CD14-positive monocyte (primary cell): ENCODE measurements at regions not wholly inside any gene's neighbourhood (a gene's known extent, or its start where the extent isn't known, plus 50 kb on each side); places are given as distances from the start of the nearest gene placed in this dataset.
A peak's percentile ranks its signal among the peaks of the same experiment; 100 is the strongest.
"Not testable (repeated sequence)": the region's sequence is repeated elsewhere in the genome, so short reads cannot be mapped to it uniquely, and the experiment has no call there.

Experiments
- DNase-seq, 3 donors: peaks; one replicate each; pipeline ENCODE4 v3.0.0-alpha.2; 2011 to 2022
- H2AFZ ChIP-seq: 2 replicates; pipeline ENCODE4 v1.6.0; 2012; ENCODE audit warnings: mild to moderate bottlenecking, low read depth, low read length, inconsistent platforms; ENCODE audit not compliant: insufficient read depth, poor library complexity, severe bottlenecking
- H3K27ac ChIP-seq, 2 donors: 1 replicate in 1 of 2; 2 replicates in 1 of 2; pipeline ENCODE4 v1.5.1; 2012 to 2013; ENCODE audit warnings: low read length in 2 of 2, control low read depth in 1 of 2, inconsistent platforms in 1 of 2, low read depth in 1 of 2, mild to moderate bottlenecking in 1 of 2
- H3K27me3 ChIP-seq, 2 donors: one replicate each; pipeline versions ENCODE4 v1.6.0 to v1.6.1; 2011 to 2013; ENCODE audit warnings: low read length in 2 of 2; ENCODE audit not compliant: control insufficient read depth in 2 of 2, insufficient read depth in 2 of 2
- H3K36me3 ChIP-seq, 2 donors: replicated peaks in 1 of 2; 1 replicate in 1 of 2; 2 replicates in 1 of 2; pipeline versions ENCODE4 v1.5.1 to v1.6.1; 2012 to 2013; ENCODE audit warnings: low read length in 2 of 2, control low read depth in 1 of 2, inconsistent platforms in 1 of 2, mild to moderate bottlenecking in 1 of 2; ENCODE audit not compliant: insufficient read depth in 2 of 2, control insufficient read depth in 1 of 2
- H3K4me1 ChIP-seq, 2 donors: 1 replicate in 1 of 2; 2 replicates in 1 of 2; pipeline versions ENCODE4 v1.5.1 to v1.6.1; 2012 to 2013; ENCODE audit warnings: low read length in 2 of 2, control low read depth in 1 of 2, inconsistent platforms in 1 of 2, mild to moderate bottlenecking in 1 of 2, moderate library complexity in 1 of 2; ENCODE audit not compliant: insufficient read depth in 2 of 2, control insufficient read depth in 1 of 2
- H3K4me2 ChIP-seq: replicated peaks from 2 replicates; pipeline ENCODE3; 2012; ENCODE audit warnings: low read length, moderate library complexity, mild to moderate bottlenecking; ENCODE audit not compliant: poor library complexity, severe bottlenecking; ENCODE audit errors: extremely low read depth
- H3K4me3 ChIP-seq, 3 experiments: fragments of 200-600 bp in 1 of 3; sonication (generic) in 1 of 3; replicated peaks in 1 of 3; 1 replicate in 2 of 3; 2 replicates in 1 of 3; pipeline ENCODE4 v1.5.1; 2011 to 2013; ENCODE audit warnings: low read length in 3 of 3, mild to moderate bottlenecking in 3 of 3, control low read depth in 2 of 3, low read depth in 2 of 3, inconsistent platforms in 1 of 3, moderate library complexity in 1 of 3
- H3K79me2 ChIP-seq: 2 replicates; pipeline ENCODE4 v1.6.0; 2012; ENCODE audit warnings: mild to moderate bottlenecking, control low read depth, inconsistent platforms, low read length, moderate library complexity; ENCODE audit not compliant: insufficient read depth
- H3K9ac ChIP-seq: 2 replicates; pipeline ENCODE4 v1.6.0; 2017; ENCODE audit warnings: low read length, mild to moderate bottlenecking; ENCODE audit not compliant: insufficient read depth, poor library complexity, severe bottlenecking
- H3K9me3 ChIP-seq, 2 donors: replicated peaks in 1 of 2; 1 replicate in 1 of 2; 2 replicates in 1 of 2; pipeline versions ENCODE4 v1.5.1 to v1.6.1; 2012 to 2013; ENCODE audit warnings: low read length in 2 of 2, control low read depth in 1 of 2; ENCODE audit not compliant: control insufficient read depth in 1 of 2, insufficient read depth in 1 of 2
- H4K20me1 ChIP-seq: 2 replicates; pipeline ENCODE4 v1.6.0; 2012; ENCODE audit warnings: mild to moderate bottlenecking, low read length, control low read depth, moderate library complexity; ENCODE audit not compliant: insufficient read depth
- H3K27ac Mint-ChIP-seq, 7 donors: one replicate each; pipeline ENCODE4 v1.8.0; 2020; ENCODE audit warnings: mild to moderate bottlenecking in 7 of 7, mixed read lengths in 7 of 7, moderate library complexity in 6 of 7, inconsistent platforms in 2 of 7
- H3K27me3 Mint-ChIP-seq, 3 donors: one replicate each; pipeline ENCODE4 v1.8.0; 2021 to 2022; ENCODE audit warnings: low read depth in 3 of 3, mild to moderate bottlenecking in 3 of 3, mixed read lengths in 3 of 3, moderate library complexity in 3 of 3, inconsistent platforms in 1 of 3
- H3K36me3 Mint-ChIP-seq, 2 donors: one replicate each; pipeline ENCODE4 v1.8.0; 2020; ENCODE audit warnings: mixed read lengths in 2 of 2, inconsistent platforms in 1 of 2, mild to moderate bottlenecking in 1 of 2
- H3K4me1 Mint-ChIP-seq: one replicate; pipeline ENCODE4 v1.8.0; 2020; ENCODE audit warnings: mild to moderate bottlenecking, mixed read lengths
- H3K4me3 Mint-ChIP-seq, 2 donors: one replicate each; pipeline ENCODE4 v1.8.0; 2020; ENCODE audit warnings: mild to moderate bottlenecking in 2 of 2, mixed read lengths in 2 of 2, moderate library complexity in 1 of 2
- H3K9me3 Mint-ChIP-seq, 7 donors: one replicate each; pipeline ENCODE4 v1.8.0; 2020 to 2022; ENCODE audit warnings: mixed read lengths in 7 of 7, mild to moderate bottlenecking in 6 of 7, moderate library complexity in 6 of 7, inconsistent platforms in 2 of 7
- CTCF ChIP-seq: fragments of 200-600 bp; IDR thresholded peaks from one replicate; pipeline ENCODE4 v1.8.0; 2022; ENCODE audit warnings: antibody characterized with exemption, mild to moderate bottlenecking
- WGBS: methylation state at CpG from one replicate; pipeline ENCODE4 v1.1.5; 2013; ENCODE audit warnings: missing lambda C conversion rate; ENCODE audit not compliant: insufficient coverage; 5-methylcytosine and 5-hydroxymethylcytosine counted together
- intact Hi-C, 2 donors: fragments of 100-400 bp; cut with micrococcal nuclease; formaldehyde crosslinking; loops; one replicate each; pipeline versions ENCODE4 v1.15.0 to v1.15.1; 2023

DNA sequence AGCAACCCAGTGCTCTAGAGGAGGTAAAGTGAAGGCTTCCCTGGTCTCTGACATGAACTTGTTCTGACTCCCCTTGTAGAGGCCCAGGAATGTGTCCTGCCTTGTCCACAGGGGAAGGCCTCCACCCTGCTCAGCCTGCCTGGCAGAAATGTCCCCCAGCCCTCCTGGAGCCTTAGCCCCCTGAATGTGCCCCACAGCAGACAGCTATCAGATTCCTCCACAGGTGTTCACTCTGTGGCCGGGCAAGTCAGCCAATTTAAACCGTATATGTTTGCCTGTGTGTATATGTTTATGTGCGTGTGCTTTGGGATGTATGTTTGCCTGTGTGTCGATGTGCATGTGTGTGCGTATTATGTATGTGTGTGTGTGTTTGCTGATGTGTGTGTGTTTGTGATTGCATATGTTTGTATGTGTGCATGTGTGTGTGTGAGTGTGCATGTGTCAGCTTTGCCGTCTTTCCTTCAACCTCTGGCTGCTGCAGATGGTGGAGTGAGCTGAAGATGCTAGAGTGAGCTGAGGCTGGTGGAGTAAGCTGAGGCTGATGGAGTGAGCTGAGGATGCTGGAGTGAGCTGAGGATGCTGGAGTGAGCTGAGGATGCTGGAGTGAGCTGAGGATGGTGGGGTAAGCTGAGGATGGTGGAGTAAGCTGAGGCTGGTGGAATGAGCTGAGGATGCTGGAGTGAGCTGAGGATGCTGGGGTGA is 68.9 kb upstream of the ANTXRL start:
- H3K4me3 ChIP-seq: no peak overlapping the region
- H3K4me3 Mint-ChIP-seq: no peak overlapping the region
- 81% methylated on average over 5 of the region's 6 CpGs for WGBS

DNA sequence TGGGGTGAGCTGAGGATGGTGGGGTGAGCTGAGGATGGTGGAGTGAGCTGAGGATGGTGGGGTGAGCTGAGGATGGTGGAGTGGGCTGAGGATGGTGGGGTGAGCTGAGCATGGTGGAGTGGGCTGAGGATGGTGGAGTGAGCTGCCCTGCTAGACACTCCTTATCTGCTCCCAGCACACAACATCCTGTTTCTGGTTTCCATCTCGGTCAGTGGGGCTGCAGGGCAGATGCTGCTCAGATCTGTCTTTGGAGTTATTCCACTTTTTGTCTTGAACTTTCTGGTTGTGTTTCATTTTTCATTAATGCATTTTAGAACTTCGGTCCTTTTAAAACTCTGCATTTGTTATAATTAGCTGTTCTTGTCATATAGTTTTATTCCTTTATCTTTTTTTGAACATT is 67.9 kb upstream of the ANTXRL start:
- H4K20me1 ChIP-seq: no peaks in the 10 kb centered on the region
- no peaks in the 10 kb centered on the region for H3K27me3 ChIP-seq
- H3K4me3 Mint-ChIP-seq: no peak overlapping the region
- H3K36me3 Mint-ChIP-seq: no peaks in the 10 kb centered on the region
- H3K4me1 ChIP-seq: no peaks in the 10 kb centered on the region
- no CpG with 5 or more reads among the region's 2 CpGs for WGBS
- no peaks in the 10 kb centered on the region for H3K36me3 ChIP-seq
- H3K79me2 ChIP-seq: no peaks in the 10 kb centered on the region
- H3K27me3 Mint-ChIP-seq: peaks cover 1 to 6% (median 2%) of the 10 kb centered on the region in 3 donors
- no peak for TF ChIP-seq CTCF
- no peak overlapping the region for H3K27ac Mint-ChIP-seq
- peaks cover 14% of the 10 kb centered on the region for H3K4me1 Mint-ChIP-seq
- H3K9me3 Mint-ChIP-seq: peaks cover 0 to 9% (median 0%) of the 10 kb centered on the region in 7 donors
- DNase-seq: peak in 1 of 3 donors; percentile 1
- H3K9me3 ChIP-seq: peaks cover 0 to 4% of the 10 kb centered on the region in 2 donors
- H3K27ac ChIP-seq: no peak overlapping the region
- intact Hi-C loops: no loop called here
- H3K4me3 ChIP-seq: no peak overlapping the region
- no peak overlapping the region for H3K9ac ChIP-seq
- no peak overlapping the region for H3K4me2 ChIP-seq
- H2AFZ ChIP-seq: no peak overlapping the region

More for the DNA sequence above, 68.9 kb upstream of the ANTXRL start:
- Histone ChIP-seq H2AFZ (peak overlapping the region; percentile 59), H3K9ac (no peak overlapping the region), H3K9me3 (peaks cover 0 to under 1% of the 10 kb centered on the region in 2 donors), H3K79me2 (no peaks in the 10 kb centered on the region), H3K27ac (no peak overlapping the region), H3K36me3 (no peaks in the 10 kb centered on the region), H3K4me1 (no peaks in the 10 kb centered on the region), H3K4me2 (peak overlapping the region; percentile 31), H3K27me3 (no peaks in the 10 kb centered on the region), H4K20me1 (no peaks in the 10 kb centered on the region)
- TF ChIP-seq CTCF: no peak
- DNase-seq: no peak
- H3K36me3 Mint-ChIP-seq: no peaks in the 10 kb centered on the region
- intact Hi-C loops: no loop called here
- no peak overlapping the region for H3K27ac Mint-ChIP-seq
- H3K4me1 Mint-ChIP-seq: peaks cover 14% of the 10 kb centered on the region
- H3K9me3 Mint-ChIP-seq: peaks cover 0 to 3% (median 0%) of the 10 kb centered on the region in 7 donors
- H3K27me3 Mint-ChIP-seq: peaks cover 1 to 6% (median 2%) of the 10 kb centered on the region in 3 donors

DNA sequence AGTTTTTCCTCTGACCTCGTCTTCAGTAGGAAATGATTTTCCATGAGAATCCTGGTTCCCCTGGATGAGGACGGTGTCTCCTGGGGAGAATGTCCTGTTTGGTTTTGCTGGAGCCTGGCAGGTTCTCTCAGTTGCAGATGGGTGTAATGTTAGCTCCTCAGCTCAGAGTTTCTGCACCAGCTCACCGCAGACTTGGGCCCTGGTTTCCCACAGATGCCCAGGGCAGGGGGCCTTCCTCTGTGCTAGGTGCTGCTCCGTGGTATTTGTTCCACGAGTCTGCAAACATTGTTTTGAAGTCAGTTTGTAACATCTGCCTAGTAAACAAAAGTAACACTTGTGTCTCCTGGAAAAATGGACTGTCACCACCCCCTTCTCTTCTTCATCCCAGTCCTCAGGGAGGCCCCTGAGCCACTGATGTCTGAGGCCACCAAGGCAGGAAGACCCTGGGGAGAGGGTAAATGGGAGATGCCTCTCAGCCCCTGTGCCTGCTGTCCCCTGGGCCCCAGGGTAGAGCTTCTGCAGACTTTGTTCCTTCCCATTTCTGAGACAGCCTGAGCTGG is 67.3 kb upstream of the ANTXRL start:
- DNase-seq: peak in 1 of 3 donors; percentile 0
- H3K4me3 Mint-ChIP-seq, H3K36me3 Mint-ChIP-seq, intact Hi-C loops, H3K4me1 ChIP-seq, H4K20me1 ChIP-seq, H3K27me3 ChIP-seq, H3K27me3 Mint-ChIP-seq, H3K4me3 ChIP-seq, H3K27ac ChIP-seq, H2AFZ ChIP-seq, H3K79me2 ChIP-seq, H3K4me2 ChIP-seq, H3K36me3 ChIP-seq, H3K9me3 ChIP-seq, H3K9ac ChIP-seq, H3K9me3 Mint-ChIP-seq: not testable (repeated sequence)
- H3K4me1 Mint-ChIP-seq: peaks cover 14% of the 10 kb centered on the region
- peak overlapping the region in 1 of 7 donors; percentile 40 for H3K27ac Mint-ChIP-seq
- WGBS: 26% methylated on average over 4 of the region's 5 CpGs
